Tibial nerve (tissue), 4 donors: ENCODE measurements at regions not wholly inside any gene's neighbourhood (a gene's known extent, or its start where the extent isn't known, plus 50 kb on each side); places are given as distances from the start of the nearest gene placed in this dataset.

Source experiments
- DNase-seq, 2 donors: peaks; one replicate each; pipeline ENCODE4 v3.0.0-alpha.2; 2019; ENCODE audit warnings: low spot score in 2 of 2
- H3K27ac ChIP-seq, 4 donors: fragments of 200-600 bp; sonication (generic) in 3 of 4; one replicate each; pipeline ENCODE4 v1.5.1; 2017 to 2019; ENCODE audit warnings: mild to moderate bottlenecking in 1 of 4
- H3K27me3 ChIP-seq, 2 donors: fragments of 200-600 bp; sonication (generic) in 1 of 2; one replicate each; pipeline versions ENCODE4 v1.5.1 to v1.6.0; 2017 to 2019
- H3K36me3 ChIP-seq, 3 donors: fragments of 200-600 bp; sonication (generic); one replicate each; pipeline ENCODE4 v1.5.1; 2018 to 2019
- H3K4me1 ChIP-seq, 4 donors: fragments of 200-600 bp; sonication (generic) in 3 of 4; one replicate each; pipeline ENCODE4 v1.5.1; 2017 to 2019
- H3K4me3 ChIP-seq, 4 donors: fragments of 200-600 bp; sonication (generic) in 3 of 4; one replicate each; pipeline ENCODE4 v1.5.1; 2017 to 2019; ENCODE audit warnings: mild to moderate bottlenecking in 1 of 4, moderate library complexity in 1 of 4
- H3K9me3 ChIP-seq, 4 donors: fragments of 200-600 bp; sonication (generic) in 3 of 4; one replicate each; pipeline ENCODE4 v1.5.1; 2017 to 2019
- EP300 ChIP-seq, 2 donors: sonication (generic); formaldehyde crosslinking; IDR thresholded peaks; one replicate each; pipeline ENCODE4 v1.6.1; 2017; ENCODE audit warnings: antibody characterized with exemption in 2 of 2, mild to moderate bottlenecking in 1 of 2
- POLR2A ChIP-seq, 2 donors: fragments of 450-650 bp; IDR thresholded peaks; one replicate each; pipeline ENCODE4 v1.6.1; 2017; ENCODE audit warnings: antibody characterized with exemption in 2 of 2, mild to moderate bottlenecking in 2 of 2, moderate library complexity in 2 of 2
- WGBS, 2 donors: methylation state at CpG; one replicate each; pipeline ENCODE4 v1.1.5; 2018; 5-methylcytosine and 5-hydroxymethylcytosine counted together
- TF ChIP-seq, protein P1 (sequence below), 5 experiments: fragments of 200-600 bp in 3 of 5; fragments of 450-650 bp in 2 of 5; sonication (generic) in 3 of 5; IDR thresholded peaks; one replicate each; pipeline ENCODE4 v1.5.1; 2016 to 2019; ENCODE audit warnings: antibody characterized with exemption in 5 of 5, mild to moderate bottlenecking in 3 of 5, moderate library complexity in 2 of 5

DNA sequence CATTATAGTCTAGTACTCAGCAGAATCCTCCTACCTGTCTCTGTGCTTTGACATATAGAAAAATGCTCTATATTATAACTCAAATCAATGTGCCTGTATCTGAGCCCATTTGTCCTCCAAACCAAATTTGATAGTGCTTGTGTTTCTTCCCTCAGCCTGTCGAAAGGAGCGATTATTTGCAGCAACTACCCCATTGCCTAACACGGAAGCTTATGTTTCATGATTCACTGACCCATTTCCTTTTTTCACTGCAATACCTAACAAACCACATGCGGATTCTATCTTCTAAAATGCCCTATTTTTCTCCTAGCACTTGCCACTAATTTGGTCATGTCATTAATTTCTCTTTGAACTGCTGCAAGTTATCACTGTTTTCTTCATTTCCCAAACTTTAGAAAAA is 1220.6 kb upstream of the CADM2 start:
- TF ChIP-seq, protein P1, sequence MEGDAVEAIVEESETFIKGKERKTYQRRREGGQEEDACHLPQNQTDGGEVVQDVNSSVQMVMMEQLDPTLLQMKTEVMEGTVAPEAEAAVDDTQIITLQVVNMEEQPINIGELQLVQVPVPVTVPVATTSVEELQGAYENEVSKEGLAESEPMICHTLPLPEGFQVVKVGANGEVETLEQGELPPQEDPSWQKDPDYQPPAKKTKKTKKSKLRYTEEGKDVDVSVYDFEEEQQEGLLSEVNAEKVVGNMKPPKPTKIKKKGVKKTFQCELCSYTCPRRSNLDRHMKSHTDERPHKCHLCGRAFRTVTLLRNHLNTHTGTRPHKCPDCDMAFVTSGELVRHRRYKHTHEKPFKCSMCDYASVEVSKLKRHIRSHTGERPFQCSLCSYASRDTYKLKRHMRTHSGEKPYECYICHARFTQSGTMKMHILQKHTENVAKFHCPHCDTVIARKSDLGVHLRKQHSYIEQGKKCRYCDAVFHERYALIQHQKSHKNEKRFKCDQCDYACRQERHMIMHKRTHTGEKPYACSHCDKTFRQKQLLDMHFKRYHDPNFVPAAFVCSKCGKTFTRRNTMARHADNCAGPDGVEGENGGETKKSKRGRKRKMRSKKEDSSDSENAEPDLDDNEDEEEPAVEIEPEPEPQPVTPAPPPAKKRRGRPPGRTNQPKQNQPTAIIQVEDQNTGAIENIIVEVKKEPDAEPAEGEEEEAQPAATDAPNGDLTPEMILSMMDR (IDR thresholded peaks at IDR 0.05), result no peak
- no peak for TF ChIP-seq POLR2A (IDR thresholded peaks at IDR 0.05)
- Histone ChIP-seq H3K4me1 (no peaks in the 10 kb centered on the region), H3K9me3 (no peaks in the 10 kb centered on the region), H3K27ac (no peak overlapping the region), H3K4me3 (no peak overlapping the region), H3K27me3 (no peaks in the 10 kb centered on the region), H3K36me3 (no peaks in the 10 kb centered on the region)
- WGBS, 2 donors, result 83 to 93% methylated on average over 4 of the region's 4 CpGs
- DNase-seq, result no peak

DNA sequence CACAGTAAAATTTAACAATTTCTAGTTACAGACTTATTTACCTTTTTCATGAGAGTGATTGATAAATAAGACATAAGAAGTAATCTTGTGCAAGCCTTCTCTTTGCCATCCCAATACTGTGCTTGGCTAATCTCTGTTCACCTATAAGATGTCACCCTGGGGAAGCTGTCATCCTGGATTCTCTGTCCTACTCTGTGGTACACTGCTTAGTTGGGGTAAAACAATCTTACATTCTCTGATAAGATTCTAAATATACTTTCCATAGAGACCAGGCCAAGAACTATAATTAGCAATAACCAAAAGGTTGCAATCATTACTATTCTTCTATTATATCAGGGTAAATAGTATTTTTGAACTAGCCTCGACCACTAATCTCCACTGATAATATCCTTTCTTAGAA is 1218.3 kb upstream of the CADM2 start:
- H3K27ac ChIP-seq, result no peak overlapping the region
- 73 to 80% methylated on average over 1 of the region's 1 CpG for WGBS, 2 donors
- no peaks in the 10 kb centered on the region for H3K27me3 ChIP-seq
- DNase-seq, result no peak
- H3K4me3 ChIP-seq, result no peak overlapping the region
- TF ChIP-seq EP300 (IDR thresholded peaks at IDR 0.05), result no peak
- TF ChIP-seq POLR2A (IDR thresholded peaks at IDR 0.05), result no peak
- no peaks in the 10 kb centered on the region for H3K36me3 ChIP-seq
- H3K4me1 ChIP-seq, result no peaks in the 10 kb centered on the region
- H3K9me3 ChIP-seq, result no peaks in the 10 kb centered on the region

DNA sequence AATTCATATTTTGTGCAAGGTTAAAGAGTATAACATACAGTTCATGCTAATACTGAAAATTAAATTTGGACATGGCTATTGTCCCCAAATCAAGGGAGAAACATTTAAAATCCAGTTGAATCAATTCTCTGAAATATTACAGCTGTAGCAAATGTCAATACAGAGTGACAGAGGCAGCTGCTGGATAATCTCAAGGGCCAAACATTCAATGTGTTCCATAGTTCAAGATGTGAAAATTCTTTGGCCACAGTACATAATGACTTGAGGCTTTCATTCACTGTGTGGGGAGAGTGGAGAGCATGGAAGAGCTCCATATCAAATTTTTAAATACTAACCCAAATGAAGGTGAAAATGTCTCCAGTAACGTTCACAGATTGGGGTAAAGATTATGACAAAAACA is 1192.8 kb upstream of the CADM2 start:
- no peak for DNase-seq
- H3K27me3 ChIP-seq, result no peaks in the 10 kb centered on the region
- no peak overlapping the region for H3K4me3 ChIP-seq
- no peaks in the 10 kb centered on the region for H3K36me3 ChIP-seq
- 70 to 76% methylated on average over 1 of the region's 1 CpG for WGBS, 2 donors
- H3K9me3 ChIP-seq, result peaks cover 0 to 3% (median 0%) of the 10 kb centered on the region in 4 donors
- H3K4me1 ChIP-seq, result no peaks in the 10 kb centered on the region
- no peak overlapping the region for H3K27ac ChIP-seq
- TF ChIP-seq POLR2A (IDR thresholded peaks at IDR 0.05) (no peak), EP300 (IDR thresholded peaks at IDR 0.05) (no peak)
- TF ChIP-seq, protein P1 (IDR thresholded peaks at IDR 0.05), result no peak

DNA sequence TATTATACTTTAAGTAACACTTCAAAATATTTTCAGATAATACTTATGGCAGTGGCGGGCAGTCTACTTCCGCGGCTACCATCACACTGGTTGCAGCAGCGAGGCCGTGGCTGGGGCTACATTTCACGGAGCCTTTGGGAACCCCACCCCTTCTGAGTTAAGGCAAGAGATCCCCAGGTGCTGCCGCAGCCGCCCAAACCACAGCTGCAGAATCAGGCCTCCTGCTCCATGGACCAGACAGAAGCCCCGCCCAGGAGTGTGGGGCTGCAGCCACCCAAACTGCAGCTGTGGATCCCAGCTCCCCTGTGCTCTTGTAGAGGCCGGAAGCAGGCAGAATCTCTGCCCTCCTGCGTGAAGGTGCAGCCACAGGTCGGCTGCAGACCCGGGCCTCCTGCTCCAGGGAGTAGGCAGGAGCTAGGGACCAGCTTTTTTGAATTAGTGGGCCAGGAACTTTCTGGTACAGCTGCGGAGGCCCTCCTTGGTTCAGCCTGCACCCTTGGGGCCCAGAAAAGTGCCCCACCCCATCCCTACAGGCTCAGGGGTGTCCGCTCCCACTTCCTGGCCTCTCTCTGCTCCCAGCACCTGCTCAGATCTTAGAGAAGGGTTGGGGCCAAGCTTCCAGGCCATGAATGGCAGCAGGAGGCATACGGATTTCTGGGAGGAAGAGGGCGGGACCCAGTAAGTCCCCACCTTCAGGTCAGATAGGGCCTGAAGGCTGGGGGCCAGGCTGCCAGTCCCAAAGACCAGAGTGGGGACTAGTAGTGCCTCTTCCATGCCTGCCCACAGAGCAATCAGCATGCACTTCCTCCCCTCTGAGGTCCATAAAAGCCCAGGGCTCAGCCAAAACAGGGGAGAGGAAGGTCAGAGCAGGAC is 1188.8 kb upstream of the CADM2 start:
- WGBS, 2 donors, result 89 to 92% methylated on average over 13 to 15 of the region's 17 CpGs
- no peaks in the 10 kb centered on the region for H3K4me1 ChIP-seq
- H3K4me3 ChIP-seq, result no peak overlapping the region
- H3K9me3 ChIP-seq, result peaks cover 0 to 3% (median 0%) of the 10 kb centered on the region in 4 donors
- H3K36me3 ChIP-seq, result no peaks in the 10 kb centered on the region
- no peak for DNase-seq
- no peak overlapping the region for H3K27ac ChIP-seq
- H3K27me3 ChIP-seq, result no peaks in the 10 kb centered on the region
- TF ChIP-seq, protein P1 (IDR thresholded peaks at IDR 0.05), result no peak
- no peak for TF ChIP-seq EP300 (IDR thresholded peaks at IDR 0.05)
- no peak for TF ChIP-seq POLR2A (IDR thresholded peaks at IDR 0.05)

DNA sequence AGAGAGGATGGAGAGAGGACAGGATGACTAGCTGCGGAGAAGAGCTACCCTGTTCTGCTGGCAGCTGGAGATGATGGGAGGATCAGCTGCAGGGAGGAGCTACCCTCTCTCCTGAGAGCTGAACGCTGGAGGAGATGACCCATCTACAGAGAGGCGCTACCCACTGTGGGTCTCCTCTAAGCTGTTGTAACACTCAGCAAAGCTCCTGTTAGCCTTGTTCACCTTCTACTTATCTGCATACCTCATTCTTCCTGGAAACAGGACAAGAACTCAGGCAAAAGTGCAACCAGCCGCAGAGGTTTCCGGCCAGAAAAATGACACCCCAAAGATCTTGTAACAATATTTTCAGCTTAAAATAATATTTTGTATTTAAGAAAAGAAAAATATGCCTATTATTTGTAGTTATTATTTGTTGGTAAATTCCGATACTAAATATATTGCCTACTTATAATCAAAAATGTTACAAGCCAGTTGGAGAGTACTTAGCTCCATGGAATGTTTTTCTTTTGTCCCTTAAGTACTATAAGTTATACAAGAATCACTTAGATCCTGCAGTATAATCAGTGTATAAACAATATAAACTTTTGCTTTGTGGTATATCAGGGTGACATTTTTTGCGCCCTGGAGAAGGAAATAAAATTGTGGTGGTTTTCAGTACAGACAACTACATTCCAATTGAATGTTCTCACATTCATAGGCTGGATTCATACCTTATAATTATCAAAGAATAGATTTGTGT is 1188.0 kb upstream of the CADM2 start:
- DNase-seq, result no peak
- Histone ChIP-seq H3K27me3 (no peaks in the 10 kb centered on the region), H3K27ac (no peak overlapping the region), H3K9me3 (peaks cover 0 to 3% (median 0%) of the 10 kb centered on the region in 4 donors), H3K4me1 (no peaks in the 10 kb centered on the region), H3K4me3 (no peak overlapping the region), H3K36me3 (no peaks in the 10 kb centered on the region)
- WGBS, 2 donors, result 66 to 68% methylated on average over 7 of the region's 7 CpGs
- no peak for TF ChIP-seq POLR2A (IDR thresholded peaks at IDR 0.05)

DNA sequence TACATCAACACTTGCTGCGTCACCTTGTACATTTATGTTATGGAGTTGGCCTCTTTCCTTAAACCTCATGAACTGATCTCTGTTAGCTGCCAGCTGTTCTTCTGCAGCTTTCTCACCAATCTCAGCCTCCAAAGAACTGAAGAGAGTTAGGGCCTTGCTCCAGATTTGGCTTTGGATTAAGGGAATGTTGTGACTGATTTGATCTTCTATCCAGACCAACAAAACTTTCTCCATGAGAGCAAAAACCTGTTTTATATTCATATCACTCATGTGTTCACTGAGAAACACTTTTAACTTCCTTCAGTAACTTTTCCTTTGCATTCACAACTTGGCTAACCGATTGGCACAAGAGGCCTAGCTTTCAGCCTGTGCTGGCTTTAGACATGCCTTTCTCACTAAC is 1156.0 kb upstream of the CADM2 start:
- DNase-seq, result no peak
- TF ChIP-seq, protein P1 (IDR thresholded peaks at IDR 0.05), result no peak
- TF ChIP-seq EP300 (IDR thresholded peaks at IDR 0.05) (no peak), POLR2A (IDR thresholded peaks at IDR 0.05) (no peak)
- no peaks in the 10 kb centered on the region for H3K27me3 ChIP-seq
- H3K4me1 ChIP-seq, result no peaks in the 10 kb centered on the region
- no peak overlapping the region for H3K27ac ChIP-seq
- H3K4me3 ChIP-seq, result no peak overlapping the region
- no peaks in the 10 kb centered on the region for H3K9me3 ChIP-seq
- no peaks in the 10 kb centered on the region for H3K36me3 ChIP-seq
- WGBS, 2 donors, result 91 to 93% methylated on average over 2 of the region's 2 CpGs
